ENCODE measurements at regions not wholly inside any gene's neighbourhood (a gene's known extent, or its start where the extent isn't known, plus 50 kb on each side); places are given as distances from the start of the nearest gene placed in this dataset.

DNA sequence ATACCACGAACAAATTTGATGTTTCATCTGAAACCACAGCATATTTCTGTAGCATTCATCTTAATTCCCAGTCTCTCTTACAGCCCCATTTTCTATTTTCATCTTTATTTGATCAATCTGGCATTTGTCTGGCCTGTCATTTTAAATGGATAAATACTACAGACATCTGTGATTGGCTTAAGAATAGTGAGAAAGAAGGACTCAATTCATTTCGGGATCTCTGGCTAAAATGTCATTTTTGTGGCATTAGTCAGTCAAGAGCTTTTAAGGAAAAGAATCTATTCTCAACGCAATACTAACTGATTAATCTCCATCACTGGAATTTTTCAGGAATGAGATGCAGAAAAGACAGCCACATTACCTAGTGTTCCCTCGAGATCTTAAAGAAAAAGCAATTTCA lies 585.9 kb downstream of the IRS1 start:
- intact Hi-C loops (cut with DNase I), result loop anchor here in 6 of 10 donors (5.0 to 10.0 kb wide), 4 partner anchors 511 to 771 kb away; partner anchors contain the start of gene IRS1 (in 3 of the 6)
- Histone ChIP-seq H3K4me3 (no peak overlapping the region), H3K9me3 (no peaks in the 10 kb centered on the region), H3K27ac (no peak overlapping the region), H3K4me1 (peaks cover 0 to 24% (median 10%) of the 10 kb centered on the region in 9 donors), H3K36me3 (no peaks in the 10 kb centered on the region), H3K27me3 (no peaks in the 10 kb centered on the region)
- ATAC-seq (no peak), DNase-seq (no peak)
- TF ChIP-seq, protein P1, sequence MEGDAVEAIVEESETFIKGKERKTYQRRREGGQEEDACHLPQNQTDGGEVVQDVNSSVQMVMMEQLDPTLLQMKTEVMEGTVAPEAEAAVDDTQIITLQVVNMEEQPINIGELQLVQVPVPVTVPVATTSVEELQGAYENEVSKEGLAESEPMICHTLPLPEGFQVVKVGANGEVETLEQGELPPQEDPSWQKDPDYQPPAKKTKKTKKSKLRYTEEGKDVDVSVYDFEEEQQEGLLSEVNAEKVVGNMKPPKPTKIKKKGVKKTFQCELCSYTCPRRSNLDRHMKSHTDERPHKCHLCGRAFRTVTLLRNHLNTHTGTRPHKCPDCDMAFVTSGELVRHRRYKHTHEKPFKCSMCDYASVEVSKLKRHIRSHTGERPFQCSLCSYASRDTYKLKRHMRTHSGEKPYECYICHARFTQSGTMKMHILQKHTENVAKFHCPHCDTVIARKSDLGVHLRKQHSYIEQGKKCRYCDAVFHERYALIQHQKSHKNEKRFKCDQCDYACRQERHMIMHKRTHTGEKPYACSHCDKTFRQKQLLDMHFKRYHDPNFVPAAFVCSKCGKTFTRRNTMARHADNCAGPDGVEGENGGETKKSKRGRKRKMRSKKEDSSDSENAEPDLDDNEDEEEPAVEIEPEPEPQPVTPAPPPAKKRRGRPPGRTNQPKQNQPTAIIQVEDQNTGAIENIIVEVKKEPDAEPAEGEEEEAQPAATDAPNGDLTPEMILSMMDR (IDR thresholded peaks at IDR 0.05), result no peak
- WGBS, 2 donors, result 71 to 72% methylated on average over 4 of the region's 4 CpGs

DNA sequence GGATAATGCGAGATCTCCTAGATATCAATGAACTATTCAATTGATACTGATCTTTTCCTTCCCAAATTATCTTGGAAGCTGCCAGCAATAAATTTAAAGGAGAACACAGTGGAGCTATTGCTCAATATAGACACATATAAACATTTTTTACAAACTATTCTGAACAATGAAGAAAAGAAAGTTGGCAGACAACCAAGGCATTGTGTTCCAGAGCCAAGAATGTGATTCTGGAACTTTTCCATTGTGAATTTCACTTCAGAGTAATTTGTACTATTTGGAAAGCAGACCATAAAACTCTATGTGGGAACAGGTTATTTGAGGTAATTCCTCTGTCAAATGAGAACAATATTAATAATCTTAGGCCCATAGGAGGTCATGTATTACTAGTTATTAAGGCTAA lies 588.2 kb downstream of the IRS1 start:
- intact Hi-C loops (cut with DNase I), result loop anchor here in 6 of 10 donors (5.0 to 10.0 kb wide), 4 partner anchors 513 to 773 kb away; partner anchors contain the start of gene IRS1 (in 3 of the 6)
- no peaks in the 10 kb centered on the region for H3K27me3 ChIP-seq
- H3K4me1 ChIP-seq, result peaks cover 0 to 24% (median 10%) of the 10 kb centered on the region in 9 donors
- no peak overlapping the region for H3K4me3 ChIP-seq
- ATAC-seq (peak in 6 of 8 donors; percentile 35 to 69 (median 40)), DNase-seq (peak in 1 of 2 donors; percentile 17)
- H3K36me3 ChIP-seq, result no peaks in the 10 kb centered on the region
- WGBS, 2 donors, result 33 to 41% methylated on average over 1 of the region's 1 CpG
- TF ChIP-seq, protein P1 (IDR thresholded peaks at IDR 0.05), result no peak
- H3K27ac ChIP-seq, result no peak overlapping the region
- H3K9me3 ChIP-seq, result no peaks in the 10 kb centered on the region

DNA sequence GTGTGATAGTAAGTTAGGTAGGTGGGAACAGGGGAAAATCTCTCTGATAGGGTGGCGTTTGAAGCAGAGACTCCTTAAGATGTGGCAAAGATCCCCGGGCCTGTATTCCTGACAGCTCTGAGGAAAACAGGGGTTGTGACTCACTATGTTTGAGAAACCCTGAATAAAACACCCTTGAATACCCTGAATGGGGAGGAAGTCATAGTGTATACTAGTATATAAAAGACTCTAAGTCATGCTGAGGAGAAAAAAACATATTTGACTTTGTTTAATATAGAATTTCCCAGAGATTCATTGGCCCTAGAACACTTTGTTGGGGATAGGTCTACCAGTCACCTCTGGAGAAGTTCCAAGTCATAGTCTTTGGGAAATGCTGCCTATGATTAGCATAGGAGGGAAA lies 590.9 kb downstream of the IRS1 start:
- H3K4me1 ChIP-seq, result peaks cover 0 to 24% (median 10%) of the 10 kb centered on the region in 9 donors
- H3K9me3 ChIP-seq, result no peaks in the 10 kb centered on the region
- intact Hi-C loops (cut with DNase I), result no loop called here

DNA sequence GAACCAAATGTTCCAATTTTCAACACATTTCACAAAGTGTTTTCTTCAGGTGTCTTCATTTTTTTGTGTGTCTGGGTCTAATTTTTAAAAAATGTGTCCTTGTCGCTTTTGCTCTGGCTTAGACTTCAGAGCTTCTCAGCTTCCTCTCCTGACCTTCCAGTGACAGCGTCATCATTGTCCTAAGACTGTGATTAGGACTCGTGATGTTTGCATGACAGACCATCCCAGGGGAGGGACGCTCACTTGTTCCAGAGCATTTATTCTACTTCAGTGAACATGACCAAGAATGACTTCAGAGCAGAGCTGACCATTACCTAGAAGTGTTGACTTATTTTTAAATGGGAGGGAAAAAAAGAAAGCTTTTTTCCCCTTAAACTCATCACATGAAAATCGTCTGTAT lies 591.9 kb downstream of the IRS1 start:
- no peaks in the 10 kb centered on the region for H3K36me3 ChIP-seq
- intact Hi-C loops (cut with DNase I), result no loop called here
- no peaks in the 10 kb centered on the region for H3K9me3 ChIP-seq
- H3K4me1 ChIP-seq, result peaks cover 0 to 24% (median 10%) of the 10 kb centered on the region in 9 donors
- peak in 3 of 8 donors; percentile 39 to 50 (median 42) for ATAC-seq
- no peak overlapping the region for H3K27ac ChIP-seq
- TF ChIP-seq, protein P1 (IDR thresholded peaks at IDR 0.05), result no peak
- no peaks in the 10 kb centered on the region for H3K27me3 ChIP-seq
- DNase-seq, result no peak
- 40 to 42% methylated on average over 5 of the region's 5 CpGs for WGBS, 2 donors
- no peak overlapping the region for H3K4me3 ChIP-seq

More for the DNA sequence above, 590.9 kb downstream of the IRS1 start:
- ATAC-seq (no peak), DNase-seq (no peak)
- H3K27me3 ChIP-seq, result no peaks in the 10 kb centered on the region
- WGBS, 2 donors, result 84 to 89% methylated on average over 2 of the region's 2 CpGs
- TF ChIP-seq, protein P1 (IDR thresholded peaks at IDR 0.05), result no peak
- H3K36me3 ChIP-seq, result no peaks in the 10 kb centered on the region
- H3K4me3 ChIP-seq, result no peak overlapping the region
- no peak overlapping the region for H3K27ac ChIP-seq
